Testis (tissue), 2 donors: ENCODE measurements at regions not wholly inside any gene's neighbourhood (a gene's known extent, or its start where the extent isn't known, plus 50 kb on each side); places are given as distances from the start of the nearest gene placed in this dataset.

Experiments
- DNase-seq: peaks from one replicate; pipeline ENCODE4 v3.0.0-alpha.2; 2019
- H3K27ac ChIP-seq, 2 donors: fragments of 200-600 bp; sonication (generic); one replicate each; pipeline ENCODE4 v1.5.1; 2019
- H3K27me3 ChIP-seq: fragments of 200-600 bp; sonication (generic); one replicate; pipeline ENCODE4 v1.5.1; 2019
- H3K36me3 ChIP-seq: fragments of 200-600 bp; sonication (generic); one replicate; pipeline ENCODE4 v1.5.1; 2017; ENCODE audit warnings: low read depth; ENCODE audit errors: missing control alignments
- H3K4me1 ChIP-seq: fragments of 200-600 bp; sonication (generic); one replicate; pipeline ENCODE4 v1.5.1; 2019
- H3K4me3 ChIP-seq, 2 donors: fragments of 200-600 bp; sonication (generic); one replicate each; pipeline ENCODE4 v1.5.1; 2017 to 2019
- H3K9me3 ChIP-seq: fragments of 200-600 bp; sonication (generic); one replicate; pipeline ENCODE4 v1.5.1; 2017
- CTCF ChIP-seq, 3 experiments: fragments of 450-650 bp in 2 of 3; fragments of 200-600 bp in 1 of 3; sonication (generic) in 1 of 3; IDR thresholded peaks; one replicate each; pipeline ENCODE4 v1.5.1; 2016 to 2019; ENCODE audit warnings: antibody characterized with exemption in 3 of 3, mild to moderate bottlenecking in 2 of 3, moderate library complexity in 1 of 3
- POLR2A ChIP-seq: fragments of 450-650 bp; IDR thresholded peaks from one replicate; pipeline ENCODE4 v1.6.1; 2017; ENCODE audit warnings: antibody characterized with exemption, mild to moderate bottlenecking, moderate library complexity
- WGBS, 2 donors: methylation state at CpG; one replicate each; pipeline ENCODE4 v1.1.5; 2018; 5-methylcytosine and 5-hydroxymethylcytosine counted together
- intact Hi-C: fragments of 100-400 bp; cut with DNase I; formaldehyde crosslinking; loops from one replicate; pipeline ENCODE4 v1.15.1; 2023; ENCODE audit warnings: low total_unique reads

- no peaks in the 10 kb centered on the region for H3K27me3 ChIP-seq
- H3K36me3 ChIP-seq, result no peaks in the 10 kb centered on the region
- H3K4me1 ChIP-seq, result no peaks in the 10 kb centered on the region
- intact Hi-C loops, result no loop called here
- WGBS, 2 donors, result 92 to 97% methylated on average over 1 of the region's 1 CpG
- TF ChIP-seq POLR2A (no peak), CTCF (IDR thresholded peaks at IDR 0.05) (no peak)
- no peaks in the 10 kb centered on the region for H3K9me3 ChIP-seq
- no peak for DNase-seq
- no peak overlapping the region for H3K27ac ChIP-seq
- no peak overlapping the region for H3K4me3 ChIP-seq
These were observed 793.9 kb downstream of the SORCS3 start for GRCh38 chr10:105434970-105435369.

GRCh38 chr10:105413997-105414396 lies 772.9 kb downstream of the SORCS3 start:
- 84 to 90% methylated on average over 4 of the region's 4 CpGs for WGBS, 2 donors
- H3K36me3 ChIP-seq, result no peaks in the 10 kb centered on the region
- intact Hi-C loops, result no loop called here
- H3K4me1 ChIP-seq, result no peaks in the 10 kb centered on the region
- no peak for DNase-seq
- no peak for TF ChIP-seq POLR2A
- TF ChIP-seq CTCF (IDR thresholded peaks at IDR 0.05), result no peak
- H3K4me3 ChIP-seq, result no peak overlapping the region
- H3K27ac ChIP-seq, result no peak overlapping the region
- H3K27me3 ChIP-seq, result no peaks in the 10 kb centered on the region
- H3K9me3 ChIP-seq, result no peaks in the 10 kb centered on the region

GRCh38 chr10:105409370-105409769 lies 768.3 kb downstream of the SORCS3 start:
- H3K4me1 ChIP-seq, result no peaks in the 10 kb centered on the region
- WGBS, 2 donors, result 74 to 91% methylated on average over 1 of the region's 1 CpG
- no peak for DNase-seq
- no peaks in the 10 kb centered on the region for H3K27me3 ChIP-seq
- TF ChIP-seq POLR2A, result no peak
- intact Hi-C loops, result no loop called here
- no peak overlapping the region for H3K27ac ChIP-seq
- no peak overlapping the region for H3K4me3 ChIP-seq
- H3K36me3 ChIP-seq, result no peaks in the 10 kb centered on the region
- no peaks in the 10 kb centered on the region for H3K9me3 ChIP-seq

- WGBS, 2 donors, result 83 to 93% methylated on average over 2 of the region's 2 CpGs
- TF ChIP-seq POLR2A, result no peak
- Histone ChIP-seq H3K9me3 (no peaks in the 10 kb centered on the region), H3K27me3 (no peaks in the 10 kb centered on the region), H3K27ac (no peak overlapping the region), H3K36me3 (no peaks in the 10 kb centered on the region), H3K4me1 (no peaks in the 10 kb centered on the region), H3K4me3 (no peak overlapping the region)
- intact Hi-C loops, result no loop called here
- DNase-seq, result no peak
These were observed 765.4 kb downstream of the SORCS3 start for GRCh38 chr10:105406488-105406887.

GRCh38 chr10:105398202-105398601 lies 757.1 kb downstream of the SORCS3 start:
- Histone ChIP-seq H3K4me3 (no peak overlapping the region), H3K4me1 (no peaks in the 10 kb centered on the region), H3K27ac (no peak overlapping the region), H3K27me3 (no peaks in the 10 kb centered on the region), H3K9me3 (no peaks in the 10 kb centered on the region), H3K36me3 (no peaks in the 10 kb centered on the region)
- TF ChIP-seq POLR2A (no peak), CTCF (IDR thresholded peaks at IDR 0.05) (no peak)
- no peak for DNase-seq
- 51 to 52% methylated on average over 4 of the region's 4 CpGs for WGBS, 2 donors
- intact Hi-C loops, result no loop called here

GRCh38 chr10:105391670-105392351 lies 750.7 kb downstream of the SORCS3 start:
- intact Hi-C loops, result no loop called here
- Histone ChIP-seq H3K27ac (no peak overlapping the region), H3K9me3 (no peaks in the 10 kb centered on the region), H3K36me3 (no peaks in the 10 kb centered on the region), H3K27me3 (no peaks in the 10 kb centered on the region), H3K4me3 (no peak overlapping the region), H3K4me1 (no peaks in the 10 kb centered on the region)
- no peak for DNase-seq
- WGBS, 2 donors, result 75 to 82% methylated on average over 12 of the region's 12 CpGs
- TF ChIP-seq CTCF (IDR thresholded peaks at IDR 0.05) (no peak), POLR2A (no peak)
